OCI-LY7 (cell line): ENCODE measurements at regions not wholly inside any gene's neighbourhood (a gene's known extent, or its start where the extent isn't known, plus 50 kb on each side); places are given as distances from the start of the nearest gene placed in this dataset.

ENCODE experiments used
- BruUV-seq: library from RNA; stranded (reverse); fragments of 400-500 nt; replicated peaks from 2 replicates; lab custom pipeline; 2021; lab: Mats Ljungman, UMichigan
- CTCF ChIA-PET: fragments of 300-600 bp; sonication (Branson Sonifier 250); formaldehyde crosslinking; loops from one replicate; lab custom pipeline; 2022; ENCODE audit warnings: antibody characterized with exemption; ENCODE audit not compliant: unreplicated experiment; lab: Charles Lee
- POLR2A ChIA-PET: fragments of 300-600 bp; sonication (Branson Sonifier 250); formaldehyde crosslinking; loops from one replicate; lab custom pipeline; 2022; ENCODE audit warnings: antibody characterized with exemption; lab: Charles Lee
- DNase-seq: peaks from one replicate; pipeline ENCODE4 v3.0.0-alpha.2; 2015; ENCODE audit warnings: low spot score
- H2AFZ ChIP-seq: fragments of 200-600 bp; sonication (generic), shearing (Covaris generic); 2 replicates; pipeline ENCODE4 v1.6.1; 2014; ENCODE audit warnings: mild to moderate bottlenecking, antibody characterized with exemption, low read length, moderate library complexity
- H3K27ac ChIP-seq: fragments of 200-600 bp; sonication (generic); 2 replicates; pipeline ENCODE4 v1.5.1; 2014; ENCODE audit warnings: mixed run types, low read depth, mild to moderate bottlenecking, moderate library complexity, low read length, inconsistent platforms; ENCODE audit not compliant: poor library complexity, severe bottlenecking
- H3K36me3 ChIP-seq: fragments of 200-600 bp; sonication (generic); 2 replicates; pipeline ENCODE4 v1.6.1; 2014; ENCODE audit warnings: mild to moderate bottlenecking, antibody characterized with exemption, low read length, moderate library complexity, mixed read lengths; ENCODE audit not compliant: insufficient read depth
- H3K4me1 ChIP-seq: fragments of 200-600 bp; sonication (generic); 2 replicates; pipeline ENCODE4 v1.5.1; 2014; ENCODE audit warnings: mild to moderate bottlenecking, low read length; ENCODE audit not compliant: insufficient read depth, poor library complexity, severe bottlenecking
- H3K4me2 ChIP-seq: fragments of 200-600 bp; sonication (generic); 2 replicates; pipeline ENCODE4 v1.6.1; 2014; ENCODE audit warnings: mild to moderate bottlenecking, low read length
- H3K4me3 ChIP-seq: fragments of 200-600 bp; sonication (generic); 2 replicates; pipeline ENCODE4 v1.5.1; 2014; ENCODE audit warnings: mild to moderate bottlenecking, low read depth, low read length; ENCODE audit not compliant: poor library complexity, severe bottlenecking
- H3K79me2 ChIP-seq: fragments of 200-600 bp; sonication (generic); 2 replicates; pipeline ENCODE4 v1.6.1; 2016; ENCODE audit warnings: low read depth, mild to moderate bottlenecking, low read length, moderate library complexity, mixed read lengths; ENCODE audit not compliant: insufficient read depth
- H3K9me2 ChIP-seq: fragments of 200-600 bp; sonication (generic); 2 replicates; pipeline ENCODE4 v1.6.1; 2016; ENCODE audit warnings: mild to moderate bottlenecking, low read length, mixed read lengths; ENCODE audit not compliant: insufficient read depth
- H3K9me3 ChIP-seq: fragments of 200-600 bp; sonication (generic); 2 replicates; pipeline ENCODE4 v1.6.1; 2014; ENCODE audit warnings: mild to moderate bottlenecking, mixed run types, low read length, mixed read lengths
- H4K20me1 ChIP-seq: fragments of 200-600 bp; sonication (generic); 2 replicates; pipeline ENCODE4 v1.6.1; 2014; ENCODE audit warnings: mild to moderate bottlenecking, antibody characterized with exemption, low read length, moderate library complexity, mixed read lengths; ENCODE audit not compliant: insufficient read depth
- EZH2phosphoT487 ChIP-seq: fragments of 200-600 bp; sonication (generic); IDR thresholded peaks from 2 replicates; pipeline ENCODE4 v1.6.1; 2018; ENCODE audit warnings: low read depth, borderline replicate concordance, mild to moderate bottlenecking, mixed run types, antibody characterized with exemption, low read length, moderate library complexity, mixed read lengths
- intact Hi-C: fragments of 100-400 bp; cut with micrococcal nuclease; formaldehyde crosslinking; loops from one replicate; pipeline ENCODE4 v1.10.0; 2022; ENCODE audit not compliant: unreplicated experiment
- TF ChIP-seq, protein P1 (sequence below): fragments of 200-600 bp; sonication (generic); conservative IDR thresholded peaks from 2 replicates; pipeline ENCODE4 v1.5.1; 2014; ENCODE audit warnings: mild to moderate bottlenecking, antibody characterized with exemption, low read length, moderate library complexity, mixed read lengths

DNA sequence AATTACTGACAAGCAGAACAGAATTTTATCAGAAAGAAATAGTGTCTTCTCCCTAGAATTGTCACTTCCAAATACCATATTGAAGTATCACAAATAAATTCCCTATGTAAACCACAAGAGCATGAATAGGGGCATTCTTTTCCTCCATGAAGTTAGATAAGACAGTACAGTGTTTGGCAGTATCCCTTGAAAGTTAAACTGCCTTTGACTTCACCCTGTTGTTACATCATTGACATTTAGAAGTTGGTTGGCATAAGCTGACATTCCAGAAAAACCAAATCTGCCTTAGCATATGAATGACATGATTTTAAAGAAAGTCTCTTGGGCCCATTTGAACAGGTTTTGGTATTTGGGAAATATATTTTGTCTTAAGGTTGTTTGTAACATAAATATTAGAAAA, 50.2 kb upstream of the OSR1 start:
- TF ChIP-seq, protein P1, sequence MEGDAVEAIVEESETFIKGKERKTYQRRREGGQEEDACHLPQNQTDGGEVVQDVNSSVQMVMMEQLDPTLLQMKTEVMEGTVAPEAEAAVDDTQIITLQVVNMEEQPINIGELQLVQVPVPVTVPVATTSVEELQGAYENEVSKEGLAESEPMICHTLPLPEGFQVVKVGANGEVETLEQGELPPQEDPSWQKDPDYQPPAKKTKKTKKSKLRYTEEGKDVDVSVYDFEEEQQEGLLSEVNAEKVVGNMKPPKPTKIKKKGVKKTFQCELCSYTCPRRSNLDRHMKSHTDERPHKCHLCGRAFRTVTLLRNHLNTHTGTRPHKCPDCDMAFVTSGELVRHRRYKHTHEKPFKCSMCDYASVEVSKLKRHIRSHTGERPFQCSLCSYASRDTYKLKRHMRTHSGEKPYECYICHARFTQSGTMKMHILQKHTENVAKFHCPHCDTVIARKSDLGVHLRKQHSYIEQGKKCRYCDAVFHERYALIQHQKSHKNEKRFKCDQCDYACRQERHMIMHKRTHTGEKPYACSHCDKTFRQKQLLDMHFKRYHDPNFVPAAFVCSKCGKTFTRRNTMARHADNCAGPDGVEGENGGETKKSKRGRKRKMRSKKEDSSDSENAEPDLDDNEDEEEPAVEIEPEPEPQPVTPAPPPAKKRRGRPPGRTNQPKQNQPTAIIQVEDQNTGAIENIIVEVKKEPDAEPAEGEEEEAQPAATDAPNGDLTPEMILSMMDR, result no peak
- TF ChIP-seq EZH2phosphoT487, result no peak
- no peak for DNase-seq
- no peak overlapping the region for H3K27ac ChIP-seq
- no peak overlapping the region for H2AFZ ChIP-seq
- no peaks in the 10 kb centered on the region for H3K9me2 ChIP-seq
- ChIA-PET POLR2A (no interaction called here), CTCF (no interaction called here)
- H4K20me1 ChIP-seq, result no peaks in the 10 kb centered on the region
- BruUV-seq, result no TSS peak
- no peaks in the 10 kb centered on the region for H3K36me3 ChIP-seq
- no peaks in the 10 kb centered on the region for H3K4me1 ChIP-seq
- H3K9me3 ChIP-seq, result no peaks in the 10 kb centered on the region
- no peaks in the 10 kb centered on the region for H3K79me2 ChIP-seq
- H3K4me3 ChIP-seq, result no peak overlapping the region
- intact Hi-C loops, result no loop called here
- no peak overlapping the region for H3K4me2 ChIP-seq
